ENCODE measurements at regions not wholly inside any gene's neighbourhood (a gene's known extent, or its start where the extent isn't known, plus 50 kb on each side); places are given as distances from the start of the nearest gene placed in this dataset.

DNA sequence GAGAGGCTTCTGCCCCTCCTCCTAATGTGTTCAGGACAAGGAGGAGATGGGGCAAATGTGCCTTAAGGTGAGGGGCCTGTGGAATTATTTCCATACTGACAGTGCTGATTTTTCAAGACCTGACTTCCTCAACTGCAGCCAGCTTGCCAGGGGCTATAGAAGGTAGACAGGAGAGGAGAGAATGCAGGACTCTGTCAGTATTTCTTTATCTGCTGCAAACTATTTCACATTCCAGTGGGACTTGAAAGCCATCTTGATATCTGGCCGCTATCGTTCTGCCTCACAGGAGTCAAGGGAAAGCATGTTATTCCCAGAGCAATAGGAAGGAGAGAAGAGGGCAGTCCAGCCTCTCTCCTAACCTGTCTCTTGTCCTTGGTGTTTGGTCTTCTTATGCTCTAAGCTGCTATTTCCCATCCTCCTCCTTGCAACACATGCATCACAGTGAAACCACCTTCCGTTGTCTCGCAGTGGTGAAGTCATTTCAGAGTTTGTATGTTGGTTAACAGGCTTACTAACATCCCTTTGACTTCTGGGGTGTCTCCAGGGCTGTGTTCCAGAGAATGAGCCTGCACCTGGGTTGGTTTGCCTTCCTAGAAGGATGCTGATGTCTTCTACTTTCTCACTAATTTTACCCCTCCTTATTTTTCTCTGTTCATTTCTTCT lies 95.1 kb upstream of the MRPS22 start:
- no peaks in the 10 kb centered on the region for H3K4me1 ChIP-seq (ENCODE audit: insufficient read depth, low read length)
- no peaks in the 10 kb centered on the region for H3K79me2 ChIP-seq (ENCODE audit: insufficient read depth, low read length)
- no peak overlapping the region for H3K23ac ChIP-seq (ENCODE audit: insufficient read length, low read depth, low read length)
- no peak overlapping the region for H4K91ac ChIP-seq (ENCODE audit: insufficient read length, low read depth, low read length)
- TF ChIP-seq, protein P1, sequence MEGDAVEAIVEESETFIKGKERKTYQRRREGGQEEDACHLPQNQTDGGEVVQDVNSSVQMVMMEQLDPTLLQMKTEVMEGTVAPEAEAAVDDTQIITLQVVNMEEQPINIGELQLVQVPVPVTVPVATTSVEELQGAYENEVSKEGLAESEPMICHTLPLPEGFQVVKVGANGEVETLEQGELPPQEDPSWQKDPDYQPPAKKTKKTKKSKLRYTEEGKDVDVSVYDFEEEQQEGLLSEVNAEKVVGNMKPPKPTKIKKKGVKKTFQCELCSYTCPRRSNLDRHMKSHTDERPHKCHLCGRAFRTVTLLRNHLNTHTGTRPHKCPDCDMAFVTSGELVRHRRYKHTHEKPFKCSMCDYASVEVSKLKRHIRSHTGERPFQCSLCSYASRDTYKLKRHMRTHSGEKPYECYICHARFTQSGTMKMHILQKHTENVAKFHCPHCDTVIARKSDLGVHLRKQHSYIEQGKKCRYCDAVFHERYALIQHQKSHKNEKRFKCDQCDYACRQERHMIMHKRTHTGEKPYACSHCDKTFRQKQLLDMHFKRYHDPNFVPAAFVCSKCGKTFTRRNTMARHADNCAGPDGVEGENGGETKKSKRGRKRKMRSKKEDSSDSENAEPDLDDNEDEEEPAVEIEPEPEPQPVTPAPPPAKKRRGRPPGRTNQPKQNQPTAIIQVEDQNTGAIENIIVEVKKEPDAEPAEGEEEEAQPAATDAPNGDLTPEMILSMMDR (conservative IDR thresholded peaks at IDR 0.05), result no peak
- DNase-seq, result no peak
- no peaks in the 10 kb centered on the region for H4K20me1 ChIP-seq (ENCODE audit: control insufficient read depth, insufficient read depth, insufficient read length)
- H2BK12ac ChIP-seq (ENCODE audit: insufficient read length, low read depth, low read length), result no peak overlapping the region
- peaks cover 4 to 5% of the 10 kb centered on the region in 2 experiments; a peak in 4 of 5 replicates for H3K9me3 Mint-ChIP-seq
- no peak overlapping the region for H4K8ac ChIP-seq (replicated peaks; ENCODE audit: insufficient read length, low read depth, low read length)
- H2BK20ac ChIP-seq (ENCODE audit: low read depth, low read length, poor library complexity, severe bottlenecking), result no peak overlapping the region
- H3K27ac Mint-ChIP-seq, result no peak overlapping the region
- H3T11ph ChIP-seq (ENCODE audit: low read length), result no peak overlapping the region
- H3K56ac ChIP-seq (ENCODE audit: insufficient read length, low read depth, low read length), result no peak overlapping the region
- H3K27me3 Mint-ChIP-seq (ENCODE audit: low read depth), result peaks cover 30% of the 10 kb centered on the region
- H3K9ac ChIP-seq (ENCODE audit: extremely low read depth, insufficient read length, low read length), result no peak overlapping the region
- H3K79me1 ChIP-seq (ENCODE audit: insufficient read depth, low read depth, low read length, poor library complexity, severe bottlenecking), result no peaks in the 10 kb centered on the region
- H2BK15ac ChIP-seq (ENCODE audit: low read depth, low read length), result no peak overlapping the region
- no peak overlapping the region for H3K14ac ChIP-seq (ENCODE audit: insufficient read depth, low read length)
- H2BK5ac ChIP-seq (ENCODE audit: insufficient read length, low read length), result no peak overlapping the region
- H3K4me3 Mint-ChIP-seq, result no peak overlapping the region
- H3K36me3 Mint-ChIP-seq (ENCODE audit: insufficient read depth in 1 of 3, low read depth in 3 of 3), result no peaks in the 10 kb centered on the region
- H3K18ac ChIP-seq (ENCODE audit: insufficient read length, low read depth, low read length), result no peak overlapping the region
- H3K4ac ChIP-seq (ENCODE audit: low read depth, low read length), result no peak overlapping the region
- no peaks in the 10 kb centered on the region for H3K27me3 ChIP-seq (ENCODE audit: insufficient read depth, low read length)
- H3K4me1 Mint-ChIP-seq, result no peaks in the 10 kb centered on the region
- H3K27ac ChIP-seq (ENCODE audit: insufficient read length, low read depth, low read length), result no peak overlapping the region
- H3K23me2 ChIP-seq (ENCODE audit: insufficient read length, low read depth, low read length, poor library complexity, severe bottlenecking), result no peaks in the 10 kb centered on the region
- no peak overlapping the region for H3K4me2 ChIP-seq (ENCODE audit: insufficient read depth, insufficient read length, low read length)
- H3K9me3 ChIP-seq (ENCODE audit: control insufficient read depth, low read depth, low read length), result no peaks in the 10 kb centered on the region
- no peak overlapping the region for H2AK5ac ChIP-seq (ENCODE audit: insufficient read length, low read length)
- WGBS (ENCODE audit: extremely low coverage, insufficient read length, low lambda C conversion rate), result no CpG with 5 or more reads among the region's 4 CpGs
- H2AFZ ChIP-seq (ENCODE audit: low read length), result no peak overlapping the region
- H2BK120ac ChIP-seq (ENCODE audit: low read depth, low read length, poor library complexity, severe bottlenecking), result no peak overlapping the region
- no peak overlapping the region for H4K5ac ChIP-seq (ENCODE audit: insufficient read length, low read depth, low read length)
